Heart left ventricle (tissue), 16 donors: ENCODE measurements at regions not wholly inside any gene's neighbourhood (a gene's known extent, or its start where the extent isn't known, plus 50 kb on each side); places are given as distances from the start of the nearest gene placed in this dataset.

Experiments
- ATAC-seq, 4 donors: fragments of 200-7000 bp; cut with Tn5 transposase; one replicate each; pipeline ENCODE4 v1.9.1; 2020 to 2022; ENCODE audit warnings: moderate library complexity in 4 of 4, mild to moderate bottlenecking in 3 of 4, moderate number of reproducible peaks in 1 of 4
- DNase-seq, 5 donors: peaks; one replicate each; pipeline ENCODE4 v3.0.0-alpha.2; 2020
- H3K27ac ChIP-seq, 12 donors: fragments of 200-600 bp; sonication (generic) in 4 of 12; one replicate each; pipeline versions ENCODE4 v1.5.0 to v1.8.0; 2016 to 2022; ENCODE audit warnings: mild to moderate bottlenecking in 2 of 12
- H3K27me3 ChIP-seq, 9 donors: fragments of 200-600 bp; sonication (generic) in 2 of 9; one replicate each; pipeline versions ENCODE4 v1.5.1 to v1.8.0; 2016 to 2022; ENCODE audit warnings: mild to moderate bottlenecking in 3 of 9
- H3K36me3 ChIP-seq, 9 donors: fragments of 200-600 bp; sonication (generic) in 2 of 9; one replicate each; pipeline versions ENCODE4 v1.5.0 to v1.8.0; 2018 to 2022; ENCODE audit warnings: mild to moderate bottlenecking in 2 of 9
- H3K4me1 ChIP-seq, 12 donors: fragments of 200-600 bp; sonication (generic) in 4 of 12; one replicate each; pipeline versions ENCODE4 v1.5.0 to v1.8.0; 2016 to 2022; ENCODE audit warnings: mild to moderate bottlenecking in 3 of 12
- H3K4me3 ChIP-seq, 12 donors: fragments of 200-600 bp; sonication (generic) in 4 of 12; one replicate each; pipeline versions ENCODE4 v1.5.0 to v1.8.0; 2017 to 2022; ENCODE audit warnings: mild to moderate bottlenecking in 9 of 12, moderate library complexity in 4 of 12
- H3K9me3 ChIP-seq, 12 donors: fragments of 200-600 bp; sonication (generic) in 4 of 12; one replicate each; pipeline versions ENCODE4 v1.5.0 to v1.8.0; 2016 to 2022; ENCODE audit warnings: mild to moderate bottlenecking in 1 of 12
- CTCF ChIP-seq, 12 donors: fragments of 200-600 bp; sonication (generic) in 4 of 12; IDR thresholded peaks; one replicate each; pipeline versions ENCODE4 v1.5.0 to v1.8.0; 2018 to 2022; ENCODE audit warnings: antibody characterized with exemption in 12 of 12, mild to moderate bottlenecking in 5 of 12
- POLR2A ChIP-seq, 2 donors: fragments of 450-650 bp; IDR thresholded peaks; one replicate each; pipeline ENCODE4 v1.6.1; 2017; ENCODE audit warnings: antibody characterized with exemption in 2 of 2, mild to moderate bottlenecking in 2 of 2, moderate library complexity in 2 of 2
- WGBS, 4 donors: extraction: QIAGEN DNeasy Blood & Tissue Kit in 2 of 4; methylation state at CpG; one replicate each; pipeline versions ENCODE4 v1.1.5 to v1.1.7; 2013 to 2018; 5-methylcytosine and 5-hydroxymethylcytosine counted together
- intact Hi-C, 10 donors: fragments of 100-400 bp; cut with DNase I; formaldehyde crosslinking; loops; one replicate each; pipeline versions ENCODE4 v1.11.1 to v1.14.2; 2022
- donor health status: ischemic (EF 13 %, LVEDD 7.1; RV severe dilation, severe dysfunction).
- donor health status: healthy with polysubstance abuse.
- donor health status: DM: no; HTN: yes; CAD: no.
- donor health status: DM: no; HTN: no; CAD: no.
- donor health status: ischemic (EF 25% LVEDD 6.9; RV normal size, moderate dysfunction).
- donor health status: ischemic (EF 25% LVEDD 5.7; RV mildly dilated, moderate dysfunction).
- donor health status: healthy.
- donor health status: DM: yes; HTN: yes; CAD: no.
- donor health status: ischemic (EF 35%, LVEDD 5.7; RV mildly dilated, moderate dysfunction).
- donor health status: nonischemic (EF 11% LVEDD 7.7; RV severe dilation, severe dysfunction).
- donor health status: DM: yes; HTN: yes; CAD: no.
- donor health status: PGD.
- donor health status: ischemic (EF 29% LVEDD 5.4; RV normal size, mild dysfunction).
- donor health status: nonischemic (EF 23%, LVEDD 6.1; RV moderate dilation, normal function).

- 88 to 97% (median 93%) methylated on average over 5 of the region's 5 CpGs for WGBS, 4 donors
- intact Hi-C loops = loop anchor here in 1 of 10 donors (10.0 kb wide), 1 partner anchor 1246 kb away; no protein-coding TSS in a partner anchor
- ATAC-seq (no peak), DNase-seq (peak in 1 of 5 donors; percentile 14)
- Histone ChIP-seq H3K27ac (peak overlapping the region in 1 of 12 donors; percentile 56), H3K4me3 (no peak overlapping the region), H3K36me3 (no peaks in the 10 kb centered on the region), H3K27me3 (no peaks in the 10 kb centered on the region), H3K9me3 (no peaks in the 10 kb centered on the region), H3K4me1 (peaks cover 0 to 9% (median 2%) of the 10 kb centered on the region in 12 donors)
- TF ChIP-seq CTCF (IDR thresholded peaks at IDR 0.05) = no peak
- TF ChIP-seq POLR2A (IDR thresholded peaks at IDR 0.05) = no peak
Measured at GRCh38 chr11:111440416-111441205, 61.5 kb upstream of the POU2AF1 start.

GRCh38 chr11:111439901-111440300 is 60.8 kb upstream of the POU2AF1 start:
- H3K9me3 ChIP-seq = no peaks in the 10 kb centered on the region
- no peaks in the 10 kb centered on the region for H3K36me3 ChIP-seq
- peak overlapping the region in 1 of 12 donors; percentile 56 for H3K27ac ChIP-seq
- H3K4me3 ChIP-seq = no peak overlapping the region
- WGBS, 4 donors = 67 to 99% (median 86%) methylated on average over 1 of the region's 1 CpG
- peaks cover 0 to 6% (median under 1%) of the 10 kb centered on the region in 12 donors for H3K4me1 ChIP-seq
- no peaks in the 10 kb centered on the region for H3K27me3 ChIP-seq
- intact Hi-C loops = loop anchor here in 2 of 10 donors (5.0 to 10.0 kb wide), 2 partner anchors 993 to 1245 kb away; no protein-coding TSS in a partner anchor
- ATAC-seq = no peak
- no peak for DNase-seq
- no peak for TF ChIP-seq CTCF (IDR thresholded peaks at IDR 0.05)
- no peak for TF ChIP-seq POLR2A (IDR thresholded peaks at IDR 0.05)

GRCh38 chr11:111438846-111439520 is 59.9 kb upstream of the POU2AF1 start:
- Histone ChIP-seq H3K27me3 (no peaks in the 10 kb centered on the region), H3K4me1 (peaks cover 0 to 6% (median 0%) of the 10 kb centered on the region in 12 donors), H3K4me3 (no peak overlapping the region), H3K27ac (peak overlapping the region in 1 of 12 donors; percentile 4), H3K36me3 (no peaks in the 10 kb centered on the region), H3K9me3 (no peaks in the 10 kb centered on the region)
- peak in 1 of 5 donors; percentile 25 for DNase-seq
- intact Hi-C loops = loop anchor here in 1 of 10 donors (5.0 kb wide), 1 partner anchor 992 kb away; no protein-coding TSS in a partner anchor
- WGBS, 4 donors = 77 to 82% (median 78%) methylated on average over 11 of the region's 11 CpGs
- no peak for ATAC-seq
- no peak for TF ChIP-seq POLR2A (IDR thresholded peaks at IDR 0.05)
- TF ChIP-seq CTCF (IDR thresholded peaks at IDR 0.05) = no peak

- peak in 1 of 4 donors; percentile 18 for ATAC-seq
- WGBS, 4 donors = 73 to 76% (median 75%) methylated on average over 3 of the region's 3 CpGs
- TF ChIP-seq POLR2A (IDR thresholded peaks at IDR 0.05) (no peak), CTCF (IDR thresholded peaks at IDR 0.05) (no peak)
- DNase-seq = peak in 1 of 5 donors; percentile 16
- Histone ChIP-seq H3K4me3 (no peak overlapping the region), H3K27ac (no peak overlapping the region), H3K36me3 (no peaks in the 10 kb centered on the region), H3K4me1 (peaks cover 0 to 6% (median 0%) of the 10 kb centered on the region in 12 donors), H3K27me3 (no peaks in the 10 kb centered on the region), H3K9me3 (no peaks in the 10 kb centered on the region)
- intact Hi-C loops = loop anchor here in 1 of 10 donors (5.0 kb wide), 1 partner anchor 991 kb away; no protein-coding TSS in a partner anchor
Measured at GRCh38 chr11:111438168-111438567, 59.1 kb upstream of the POU2AF1 start.
